ENCODE measurements at regions not wholly inside any gene's neighbourhood (a gene's known extent, or its start where the extent isn't known, plus 50 kb on each side); places are given as distances from the start of the nearest gene placed in this dataset.

DNA sequence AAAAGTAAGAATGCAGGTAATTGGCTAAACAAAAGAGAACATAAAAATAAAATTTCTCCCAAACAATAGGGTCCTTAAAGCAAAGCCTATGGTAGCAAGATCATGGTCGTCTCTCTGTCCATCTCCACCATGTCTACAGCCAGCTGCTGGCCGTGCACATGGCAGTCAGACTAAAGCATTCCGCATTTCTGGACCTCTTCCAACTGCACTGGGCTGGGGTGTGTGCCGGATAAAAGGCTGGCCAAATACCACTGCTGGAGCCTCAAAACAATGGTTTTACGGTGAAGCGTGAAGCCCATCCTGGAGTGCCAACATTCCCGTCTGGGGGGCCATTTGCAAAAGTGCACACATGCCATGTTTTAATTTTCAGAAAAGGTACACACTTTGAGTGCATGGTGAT, 74.8 kb upstream of the PIEZO2 start:
- ChIA-PET CTCF (no interaction called here), POLR2A (no interaction called here)
- no peaks in the 10 kb centered on the region for H3K4me1 ChIP-seq (ENCODE audit: control insufficient read depth, insufficient read depth, low read length)
- H3K9me3 ChIP-seq (ENCODE audit: control insufficient read depth, insufficient read depth, low read depth, low read length), result no peaks in the 10 kb centered on the region
- TF ChIP-seq ZBTB20 (tag by site-specific recombination; IDR thresholded peaks at IDR 0.05) (no peak), ZNF792 (tag by site-specific recombination; IDR thresholded peaks at IDR 0.05) (no peak), ZNF23 (tag by site-specific recombination; IDR thresholded peaks at IDR 0.05; ENCODE audit: borderline replicate concordance) (no peak), SP7 (tag by site-specific recombination; IDR thresholded peaks at IDR 0.05) (no peak), ZNF140 (tag by site-specific recombination; IDR thresholded peaks at IDR 0.05) (no peak), ZNF394 (tag by site-specific recombination; IDR thresholded peaks at IDR 0.05; ENCODE audit: borderline replicate concordance) (no peak), WT1 (tag by site-specific recombination; IDR thresholded peaks at IDR 0.05) (no peak), MZF1 (tag by site-specific recombination; IDR thresholded peaks at IDR 0.05; ENCODE audit: borderline replicate concordance) (no peak), ZNF214 (tag by site-specific recombination; IDR thresholded peaks at IDR 0.05; ENCODE audit: borderline replicate concordance) (no peak), MEIS1 (CRISPR knock-in tag; IDR thresholded peaks at IDR 0.05; ENCODE audit: borderline replicate concordance) (no peak), ZNF155 (tag by site-specific recombination; IDR thresholded peaks at IDR 0.05) (no peak), YY2 (tag by site-specific recombination; IDR thresholded peaks at IDR 0.05) (no peak)
- TF ChIP-seq, protein P1, sequence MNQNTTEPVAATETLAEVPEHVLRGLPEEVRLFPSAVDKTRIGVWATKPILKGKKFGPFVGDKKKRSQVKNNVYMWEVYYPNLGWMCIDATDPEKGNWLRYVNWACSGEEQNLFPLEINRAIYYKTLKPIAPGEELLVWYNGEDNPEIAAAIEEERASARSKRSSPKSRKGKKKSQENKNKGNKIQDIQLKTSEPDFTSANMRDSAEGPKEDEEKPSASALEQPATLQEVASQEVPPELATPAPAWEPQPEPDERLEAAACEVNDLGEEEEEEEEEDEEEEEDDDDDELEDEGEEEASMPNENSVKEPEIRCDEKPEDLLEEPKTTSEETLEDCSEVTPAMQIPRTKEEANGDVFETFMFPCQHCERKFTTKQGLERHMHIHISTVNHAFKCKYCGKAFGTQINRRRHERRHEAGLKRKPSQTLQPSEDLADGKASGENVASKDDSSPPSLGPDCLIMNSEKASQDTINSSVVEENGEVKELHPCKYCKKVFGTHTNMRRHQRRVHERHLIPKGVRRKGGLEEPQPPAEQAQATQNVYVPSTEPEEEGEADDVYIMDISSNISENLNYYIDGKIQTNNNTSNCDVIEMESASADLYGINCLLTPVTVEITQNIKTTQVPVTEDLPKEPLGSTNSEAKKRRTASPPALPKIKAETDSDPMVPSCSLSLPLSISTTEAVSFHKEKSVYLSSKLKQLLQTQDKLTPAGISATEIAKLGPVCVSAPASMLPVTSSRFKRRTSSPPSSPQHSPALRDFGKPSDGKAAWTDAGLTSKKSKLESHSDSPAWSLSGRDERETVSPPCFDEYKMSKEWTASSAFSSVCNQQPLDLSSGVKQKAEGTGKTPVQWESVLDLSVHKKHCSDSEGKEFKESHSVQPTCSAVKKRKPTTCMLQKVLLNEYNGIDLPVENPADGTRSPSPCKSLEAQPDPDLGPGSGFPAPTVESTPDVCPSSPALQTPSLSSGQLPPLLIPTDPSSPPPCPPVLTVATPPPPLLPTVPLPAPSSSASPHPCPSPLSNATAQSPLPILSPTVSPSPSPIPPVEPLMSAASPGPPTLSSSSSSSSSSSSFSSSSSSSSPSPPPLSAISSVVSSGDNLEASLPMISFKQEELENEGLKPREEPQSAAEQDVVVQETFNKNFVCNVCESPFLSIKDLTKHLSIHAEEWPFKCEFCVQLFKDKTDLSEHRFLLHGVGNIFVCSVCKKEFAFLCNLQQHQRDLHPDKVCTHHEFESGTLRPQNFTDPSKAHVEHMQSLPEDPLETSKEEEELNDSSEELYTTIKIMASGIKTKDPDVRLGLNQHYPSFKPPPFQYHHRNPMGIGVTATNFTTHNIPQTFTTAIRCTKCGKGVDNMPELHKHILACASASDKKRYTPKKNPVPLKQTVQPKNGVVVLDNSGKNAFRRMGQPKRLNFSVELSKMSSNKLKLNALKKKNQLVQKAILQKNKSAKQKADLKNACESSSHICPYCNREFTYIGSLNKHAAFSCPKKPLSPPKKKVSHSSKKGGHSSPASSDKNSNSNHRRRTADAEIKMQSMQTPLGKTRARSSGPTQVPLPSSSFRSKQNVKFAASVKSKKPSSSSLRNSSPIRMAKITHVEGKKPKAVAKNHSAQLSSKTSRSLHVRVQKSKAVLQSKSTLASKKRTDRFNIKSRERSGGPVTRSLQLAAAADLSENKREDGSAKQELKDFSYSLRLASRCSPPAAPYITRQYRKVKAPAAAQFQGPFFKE (tag by site-specific recombination; IDR thresholded peaks at IDR 0.05; ENCODE audit: borderline replicate concordance), result no peak
- TF ChIP-seq, protein P2, sequence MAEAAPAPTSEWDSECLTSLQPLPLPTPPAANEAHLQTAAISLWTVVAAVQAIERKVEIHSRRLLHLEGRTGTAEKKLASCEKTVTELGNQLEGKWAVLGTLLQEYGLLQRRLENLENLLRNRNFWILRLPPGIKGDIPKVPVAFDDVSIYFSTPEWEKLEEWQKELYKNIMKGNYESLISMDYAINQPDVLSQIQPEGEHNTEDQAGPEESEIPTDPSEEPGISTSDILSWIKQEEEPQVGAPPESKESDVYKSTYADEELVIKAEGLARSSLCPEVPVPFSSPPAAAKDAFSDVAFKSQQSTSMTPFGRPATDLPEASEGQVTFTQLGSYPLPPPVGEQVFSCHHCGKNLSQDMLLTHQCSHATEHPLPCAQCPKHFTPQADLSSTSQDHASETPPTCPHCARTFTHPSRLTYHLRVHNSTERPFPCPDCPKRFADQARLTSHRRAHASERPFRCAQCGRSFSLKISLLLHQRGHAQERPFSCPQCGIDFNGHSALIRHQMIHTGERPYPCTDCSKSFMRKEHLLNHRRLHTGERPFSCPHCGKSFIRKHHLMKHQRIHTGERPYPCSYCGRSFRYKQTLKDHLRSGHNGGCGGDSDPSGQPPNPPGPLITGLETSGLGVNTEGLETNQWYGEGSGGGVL (tag by site-specific recombination; IDR thresholded peaks at IDR 0.05), result no peak
- H3K27ac ChIP-seq (ENCODE audit: extremely low read depth, low read depth, low read length), result no peak overlapping the region
- no peak overlapping the region for H3K4me3 ChIP-seq (ENCODE audit: low read depth, low read length)
- H3K36me3 ChIP-seq (ENCODE audit: control insufficient read depth in 2 of 2, insufficient read depth in 1 of 2, low read length in 2 of 2), result no peaks in the 10 kb centered on the region

DNA sequence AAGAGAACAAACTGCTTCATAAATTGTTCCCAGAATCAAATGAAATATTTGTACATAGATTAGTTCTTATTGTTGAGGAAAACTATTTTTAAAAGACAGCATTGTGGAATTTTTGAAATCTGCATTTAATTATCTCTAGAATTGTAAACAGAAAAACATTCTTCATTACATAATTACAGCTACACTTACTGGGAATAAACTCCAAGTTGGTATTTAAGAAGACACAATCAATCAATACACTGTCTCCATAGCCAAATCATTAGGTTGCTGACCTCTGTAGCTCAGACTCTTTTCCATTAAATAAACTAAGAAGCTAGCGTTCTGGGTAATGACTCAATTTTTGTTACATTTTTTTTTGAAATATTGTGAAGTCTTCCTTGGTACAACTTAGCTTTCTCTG, 70.2 kb upstream of the PIEZO2 start:
- ChIA-PET POLR2A (no interaction called here), CTCF (interaction anchor here (0.5 to 1.0 kb wide), 3 partner anchors 19 to 333 kb away, joined by 3 to 4 read pairs (median 3); no protein-coding TSS in a partner anchor)
- Histone ChIP-seq H3K4me3 (ENCODE audit: low read depth, low read length) (no peak overlapping the region), H3K27ac (ENCODE audit: extremely low read depth, low read depth, low read length) (no peak overlapping the region), H3K4me1 (ENCODE audit: control insufficient read depth, insufficient read depth, low read length) (no peaks in the 10 kb centered on the region), H3K36me3 (ENCODE audit: control insufficient read depth in 2 of 2, insufficient read depth in 1 of 2, low read length in 2 of 2) (no peaks in the 10 kb centered on the region), H3K9me3 (ENCODE audit: control insufficient read depth, insufficient read depth, low read depth, low read length) (no peaks in the 10 kb centered on the region)
- TF ChIP-seq, protein P3, sequence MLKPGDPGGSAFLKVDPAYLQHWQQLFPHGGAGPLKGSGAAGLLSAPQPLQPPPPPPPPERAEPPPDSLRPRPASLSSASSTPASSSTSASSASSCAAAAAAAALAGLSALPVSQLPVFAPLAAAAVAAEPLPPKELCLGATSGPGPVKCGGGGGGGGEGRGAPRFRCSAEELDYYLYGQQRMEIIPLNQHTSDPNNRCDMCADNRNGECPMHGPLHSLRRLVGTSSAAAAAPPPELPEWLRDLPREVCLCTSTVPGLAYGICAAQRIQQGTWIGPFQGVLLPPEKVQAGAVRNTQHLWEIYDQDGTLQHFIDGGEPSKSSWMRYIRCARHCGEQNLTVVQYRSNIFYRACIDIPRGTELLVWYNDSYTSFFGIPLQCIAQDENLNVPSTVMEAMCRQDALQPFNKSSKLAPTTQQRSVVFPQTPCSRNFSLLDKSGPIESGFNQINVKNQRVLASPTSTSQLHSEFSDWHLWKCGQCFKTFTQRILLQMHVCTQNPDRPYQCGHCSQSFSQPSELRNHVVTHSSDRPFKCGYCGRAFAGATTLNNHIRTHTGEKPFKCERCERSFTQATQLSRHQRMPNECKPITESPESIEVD (tag by site-specific recombination; IDR thresholded peaks at IDR 0.05), result no peak
- TF ChIP-seq ZBTB8A (tag by site-specific recombination; IDR thresholded peaks at IDR 0.05), result no peak
- TF ChIP-seq KLF1 (tag by site-specific recombination; IDR thresholded peaks at IDR 0.05), result no peak
- TF ChIP-seq IKZF3 (tag by site-specific recombination; IDR thresholded peaks at IDR 0.05), result no peak
- TF ChIP-seq ZBTB48 (tag by site-specific recombination; IDR thresholded peaks at IDR 0.05), result no peak
